ENCODE measurements at regions not wholly inside any gene's neighbourhood (a gene's known extent, or its start where the extent isn't known, plus 50 kb on each side); places are given as distances from the start of the nearest gene placed in this dataset.

- WGBS, 2 experiments (ENCODE audit: insufficient coverage in 2 of 2): 87 to 89% methylated on average over 16 to 17 of the region's 17 CpGs
- no peaks in the 10 kb centered on the region for H3K9me3 ChIP-seq (ENCODE audit: control insufficient read depth, low read length)
- H3K4me1 ChIP-seq (ENCODE audit: control insufficient read depth, insufficient read depth, low read length, poor library complexity, severe bottlenecking): no peaks in the 10 kb centered on the region
These were observed 86.3 kb downstream of the ERMARD start for GRCh38 chr6:169837529-169838250.

GRCh38 chr6:169833258-169833794 is 81.9 kb downstream of the ERMARD start:
- 85 to 96% methylated on average over 4 to 5 of the region's 7 CpGs for WGBS, 2 experiments (ENCODE audit: insufficient coverage in 2 of 2)
- Histone ChIP-seq H3K27ac (ENCODE audit: low read depth, low read length, severe bottlenecking) (no peak overlapping the region), H3K36me3 (ENCODE audit: control insufficient read depth, insufficient read depth, low read length) (no peaks in the 10 kb centered on the region), H3K4me3 (ENCODE audit: extremely low read depth, insufficient read depth, low read length, poor library complexity, severe bottlenecking) (no peak overlapping the region), H3K9me3 (ENCODE audit: control insufficient read depth, low read length) (no peaks in the 10 kb centered on the region), H3K4me1 (ENCODE audit: control insufficient read depth, insufficient read depth, low read length, poor library complexity, severe bottlenecking) (no peaks in the 10 kb centered on the region)

More at GRCh38 chr6:169837529-169838250, 86.3 kb downstream of the ERMARD start:
- H3K36me3 ChIP-seq (ENCODE audit: control insufficient read depth, insufficient read depth, low read length): no peaks in the 10 kb centered on the region
- no peak overlapping the region for H3K4me3 ChIP-seq (ENCODE audit: extremely low read depth, insufficient read depth, low read length, poor library complexity, severe bottlenecking)
- no peak overlapping the region for H3K27ac ChIP-seq (ENCODE audit: low read depth, low read length, severe bottlenecking)

GRCh38 chr6:169832247-169832948 is 81.0 kb downstream of the ERMARD start:
- Histone ChIP-seq H3K36me3 (ENCODE audit: control insufficient read depth, insufficient read depth, low read length) (no peaks in the 10 kb centered on the region), H3K27ac (ENCODE audit: low read depth, low read length, severe bottlenecking) (no peak overlapping the region), H3K4me1 (ENCODE audit: control insufficient read depth, insufficient read depth, low read length, poor library complexity, severe bottlenecking) (no peaks in the 10 kb centered on the region), H3K4me3 (ENCODE audit: extremely low read depth, insufficient read depth, low read length, poor library complexity, severe bottlenecking) (no peak overlapping the region), H3K9me3 (ENCODE audit: control insufficient read depth, low read length) (no peaks in the 10 kb centered on the region)
- 29 to 71% methylated on average over 1 to 3 of the region's 4 CpGs for WGBS, 2 experiments (ENCODE audit: insufficient coverage in 2 of 2)

GRCh38 chr6:169831450-169832246 is 80.2 kb downstream of the ERMARD start:
- no peak overlapping the region for H3K27ac ChIP-seq (ENCODE audit: low read depth, low read length, severe bottlenecking)
- 30 to 45% methylated on average over 23 to 32 of the region's 32 CpGs for WGBS, 2 experiments (ENCODE audit: insufficient coverage in 2 of 2)

More at GRCh38 chr6:169831450-169832246, 80.2 kb downstream of the ERMARD start:
- Histone ChIP-seq H3K9me3 (ENCODE audit: control insufficient read depth, low read length) (no peaks in the 10 kb centered on the region), H3K4me3 (ENCODE audit: extremely low read depth, insufficient read depth, low read length, poor library complexity, severe bottlenecking) (no peak overlapping the region), H3K36me3 (ENCODE audit: control insufficient read depth, insufficient read depth, low read length) (no peaks in the 10 kb centered on the region), H3K4me1 (ENCODE audit: control insufficient read depth, insufficient read depth, low read length, poor library complexity, severe bottlenecking) (no peaks in the 10 kb centered on the region)

Data from mesodermal cell (in vitro differentiated cells).